Type B pancreatic cell (in vitro differentiated cells): ENCODE measurements at regions not wholly inside any gene's neighbourhood (a gene's known extent, or its start where the extent isn't known, plus 50 kb on each side); places are given as distances from the start of the nearest gene placed in this dataset.

ENCODE experiments used
- DNase-seq: peaks from one replicate; pipeline ENCODE4 v3.0.0; 2021; ENCODE audit warnings: mixed read lengths; ENCODE audit not compliant: unreplicated experiment; ENCODE audit errors: extremely low spot score
- H3K27ac Mint-ChIP-seq: 2 replicates; pipeline ENCODE4 v1.8.0; 2021; ENCODE audit warnings: mild to moderate bottlenecking, mixed read lengths
- H3K27me3 Mint-ChIP-seq: 2 replicates; pipeline ENCODE4 v1.8.0; 2021; ENCODE audit warnings: mixed read lengths
- H3K36me3 Mint-ChIP-seq: 2 replicates; pipeline ENCODE4 v1.8.0; 2021; ENCODE audit warnings: mixed read lengths
- H3K4me1 Mint-ChIP-seq: one replicate; pipeline ENCODE4 v1.8.0; 2021; ENCODE audit warnings: mixed read lengths; ENCODE audit not compliant: unreplicated experiment
- H3K4me3 Mint-ChIP-seq: 2 replicates; pipeline ENCODE4 v1.8.0; 2021; ENCODE audit warnings: mild to moderate bottlenecking, mixed read lengths
- H3K9me3 Mint-ChIP-seq: 2 replicates; pipeline ENCODE4 v1.8.0; 2021; ENCODE audit warnings: mixed read lengths
- CTCF ChIP-seq: fragments of 200-600 bp; sonication (generic); conservative IDR thresholded peaks from 2 replicates; pipeline ENCODE4 v1.5.0; 2021; ENCODE audit warnings: antibody characterized with exemption, mild to moderate bottlenecking

- no peak for TF ChIP-seq CTCF
- no peak overlapping the region for H3K27ac Mint-ChIP-seq
- no peak overlapping the region for H3K4me3 Mint-ChIP-seq
- peaks cover 3% of the 10 kb centered on the region for H3K27me3 Mint-ChIP-seq
- no peaks in the 10 kb centered on the region for H3K36me3 Mint-ChIP-seq
- no peaks in the 10 kb centered on the region for H3K9me3 Mint-ChIP-seq
- peaks cover 58% of the 10 kb centered on the region for H3K4me1 Mint-ChIP-seq
- no peak for DNase-seq
Measured at GRCh38 chr16:85304337-85304736, 192.1 kb upstream of the CIBAR2 start.

GRCh38 chr16:85306071-85306792 lies 194.0 kb upstream of the CIBAR2 start:
- peaks cover 51% of the 10 kb centered on the region for H3K4me1 Mint-ChIP-seq
- H3K27ac Mint-ChIP-seq: peak overlapping the region; percentile 87
- DNase-seq: no peak

GRCh38 chr16:85306793-85307551 lies 194.7 kb upstream of the CIBAR2 start:
- H3K9me3 Mint-ChIP-seq: no peaks in the 10 kb centered on the region
- no peaks in the 10 kb centered on the region for H3K36me3 Mint-ChIP-seq
- H3K27me3 Mint-ChIP-seq: peaks cover 3% of the 10 kb centered on the region
- DNase-seq: no peak
- H3K27ac Mint-ChIP-seq: peak overlapping the region; percentile 87
- H3K4me3 Mint-ChIP-seq: no peak overlapping the region
- H3K4me1 Mint-ChIP-seq: peaks cover 46% of the 10 kb centered on the region
- no peak for TF ChIP-seq CTCF

More at GRCh38 chr16:85306071-85306792, 194.0 kb upstream of the CIBAR2 start:
- Mint-ChIP-seq H3K9me3 (no peaks in the 10 kb centered on the region), H3K4me3 (peak overlapping the region; percentile 74), H3K27me3 (peaks cover 3% of the 10 kb centered on the region), H3K36me3 (no peaks in the 10 kb centered on the region)
- TF ChIP-seq CTCF: no peak

- peak overlapping the region; percentile 46 for H3K27ac Mint-ChIP-seq
- no peak for DNase-seq
- no peak overlapping the region for H3K4me3 Mint-ChIP-seq
- no peak for TF ChIP-seq CTCF
- H3K27me3 Mint-ChIP-seq: peaks cover 3% of the 10 kb centered on the region
- H3K4me1 Mint-ChIP-seq: peaks cover 44% of the 10 kb centered on the region
- H3K9me3 Mint-ChIP-seq: no peaks in the 10 kb centered on the region
- H3K36me3 Mint-ChIP-seq: no peaks in the 10 kb centered on the region
Measured at GRCh38 chr16:85307552-85308364, 195.5 kb upstream of the CIBAR2 start.

- peaks cover 3% of the 10 kb centered on the region for H3K27me3 Mint-ChIP-seq
- no peaks in the 10 kb centered on the region for H3K9me3 Mint-ChIP-seq
- H3K4me1 Mint-ChIP-seq: peaks cover 39% of the 10 kb centered on the region
- TF ChIP-seq CTCF: no peak
- H3K36me3 Mint-ChIP-seq: no peaks in the 10 kb centered on the region
- H3K4me3 Mint-ChIP-seq: no peak overlapping the region
- H3K27ac Mint-ChIP-seq: no peak overlapping the region
- DNase-seq: no peak
Measured at GRCh38 chr16:85308611-85309540, 196.6 kb upstream of the CIBAR2 start.
